GM08714 (cell line): ENCODE measurements at regions not wholly inside any gene's neighbourhood (a gene's known extent, or its start where the extent isn't known, plus 50 kb on each side); places are given as distances from the start of the nearest gene placed in this dataset.

Source experiments
- H3K4me3 ChIP-seq: fragments of 200-500 bp; sonication (Bioruptor generic); 2 replicates; pipeline ENCODE4 v1.5.1; 2014; ENCODE audit warnings: mild to moderate bottlenecking, low read length, inconsistent platforms
- ZNF274 ChIP-seq: IDR thresholded peaks from 2 replicates; pipeline ENCODE4 v1.6.1; 2012; ENCODE audit warnings: mild to moderate bottlenecking, low read depth, low read length

- TF ChIP-seq ZNF274 = no peak
- H3K4me3 ChIP-seq = no peak overlapping the region
Observed at GRCh38 chr13:94933230-94933751, 220.9 kb upstream of the SOX21 start.

GRCh38 chr13:94928127-94928775 is 215.9 kb upstream of the SOX21 start:
- no peak overlapping the region for H3K4me3 ChIP-seq
- no peak for TF ChIP-seq ZNF274

- no peak overlapping the region for H3K4me3 ChIP-seq
- no peak for TF ChIP-seq ZNF274
Observed at GRCh38 chr13:94925263-94925662, 212.9 kb upstream of the SOX21 start.

- H3K4me3 ChIP-seq = no peak overlapping the region
- TF ChIP-seq ZNF274 = no peak
Observed at GRCh38 chr13:94921181-94921580, 208.8 kb upstream of the SOX21 start.

- TF ChIP-seq ZNF274 = no peak
- H3K4me3 ChIP-seq = no peak overlapping the region
Observed at GRCh38 chr13:94920578-94920977, 208.2 kb upstream of the SOX21 start.

- H3K4me3 ChIP-seq = no peak overlapping the region
- no peak for TF ChIP-seq ZNF274
Observed at GRCh38 chr13:94917824-94918223, 205.5 kb upstream of the SOX21 start.

GRCh38 chr13:94914895-94915294 is 202.6 kb upstream of the SOX21 start:
- H3K4me3 ChIP-seq = no peak overlapping the region
- TF ChIP-seq ZNF274 = no peak

GRCh38 chr13:94906605-94907004 is 194.3 kb upstream of the SOX21 start:
- no peak for TF ChIP-seq ZNF274
- H3K4me3 ChIP-seq = no peak overlapping the region

GRCh38 chr13:94902722-94903407 is 190.5 kb upstream of the SOX21 start:
- no peak overlapping the region for H3K4me3 ChIP-seq
- no peak for TF ChIP-seq ZNF274

GRCh38 chr13:94901070-94901469 is 188.7 kb upstream of the SOX21 start:
- no peak for TF ChIP-seq ZNF274
- H3K4me3 ChIP-seq = no peak overlapping the region

GRCh38 chr13:94896719-94897317 is 184.5 kb upstream of the SOX21 start:
- TF ChIP-seq ZNF274 = no peak
- no peak overlapping the region for H3K4me3 ChIP-seq

GRCh38 chr13:94896238-94896637 is 183.9 kb upstream of the SOX21 start:
- TF ChIP-seq ZNF274 = no peak

GRCh38 chr13:94886191-94886590 is 173.8 kb upstream of the SOX21 start:
- no peak for TF ChIP-seq ZNF274
- no peak overlapping the region for H3K4me3 ChIP-seq

More at GRCh38 chr13:94896238-94896637, 183.9 kb upstream of the SOX21 start:
- H3K4me3 ChIP-seq = no peak overlapping the region

GRCh38 chr13:94880463-94880862 is 168.1 kb upstream of the SOX21 start:
- H3K4me3 ChIP-seq = no peak overlapping the region
- no peak for TF ChIP-seq ZNF274

- no peak overlapping the region for H3K4me3 ChIP-seq
- no peak for TF ChIP-seq ZNF274
Observed at GRCh38 chr13:94878602-94879165, 166.3 kb upstream of the SOX21 start.

- TF ChIP-seq ZNF274 = no peak
- H3K4me3 ChIP-seq = no peak overlapping the region
Observed at GRCh38 chr13:94864474-94864873, 152.1 kb upstream of the SOX21 start.
